ENCODE measurements at regions not wholly inside any gene's neighbourhood (a gene's known extent, or its start where the extent isn't known, plus 50 kb on each side); places are given as distances from the start of the nearest gene placed in this dataset.

- TF ChIP-seq CTCF (IDR thresholded peaks at IDR 0.05) (no peak), POLR2A (IDR thresholded peaks at IDR 0.05) (no peak)
Measured at GRCh38 chr6:154899824-154900463, 95.2 kb upstream of the TIAM2 start.
